ENCODE measurements at regions not wholly inside any gene's neighbourhood (a gene's known extent, or its start where the extent isn't known, plus 50 kb on each side); places are given as distances from the start of the nearest gene placed in this dataset.

DNA sequence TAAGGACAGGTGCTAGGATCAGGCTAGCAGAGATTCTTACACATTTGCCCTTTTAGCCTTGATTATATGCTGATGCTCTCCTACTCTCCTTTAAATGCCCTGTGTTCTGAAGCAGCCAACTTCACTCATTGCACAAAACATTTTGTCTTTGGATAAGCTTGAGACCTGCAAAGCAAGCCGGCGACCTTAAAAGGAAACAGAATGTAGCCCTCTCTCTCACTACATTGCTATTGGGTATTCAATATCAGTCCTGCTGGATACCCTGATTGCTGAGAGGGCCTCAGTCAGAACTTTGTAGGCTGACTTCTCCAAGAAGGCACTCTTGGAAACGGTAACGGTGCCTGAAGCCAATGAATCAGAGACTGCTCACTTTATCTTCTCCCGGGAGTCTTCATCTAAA lies 528.9 kb downstream of the DTWD2 start:
- H3K36me3 ChIP-seq (ENCODE audit: insufficient read depth, low read length) = no peaks in the 10 kb centered on the region
- H3K4me3 ChIP-seq (ENCODE audit: low read length) = no peak overlapping the region
- H3K9ac ChIP-seq (ENCODE audit: low read depth, low read length) = no peak overlapping the region
- H3K4me2 ChIP-seq (ENCODE audit: low read length) = no peak overlapping the region
- H3K9me3 ChIP-seq (replicated peaks; ENCODE audit: low read length) = no peaks in the 10 kb centered on the region
- no peaks in the 10 kb centered on the region for H3K27me3 ChIP-seq (ENCODE audit: control insufficient read depth, insufficient read depth, low read length)
- H3K4me1 ChIP-seq (ENCODE audit: control insufficient read depth, insufficient read depth, low read length) = no peaks in the 10 kb centered on the region

GRCh38 chr5:118456085-118456484 lies 532.3 kb downstream of the DTWD2 start:
- Histone ChIP-seq H3K4me3 (ENCODE audit: low read length) (no peak overlapping the region), H3K27me3 (ENCODE audit: control insufficient read depth, insufficient read depth, low read length) (no peaks in the 10 kb centered on the region), H3K4me1 (ENCODE audit: control insufficient read depth, insufficient read depth, low read length) (no peaks in the 10 kb centered on the region), H3K4me2 (ENCODE audit: low read length) (no peak overlapping the region), H3K36me3 (ENCODE audit: insufficient read depth, low read length) (no peaks in the 10 kb centered on the region), H3K9me3 (replicated peaks; ENCODE audit: low read length) (no peaks in the 10 kb centered on the region), H3K9ac (ENCODE audit: low read depth, low read length) (no peak overlapping the region)

GRCh38 chr5:118451697-118452247 lies 536.6 kb downstream of the DTWD2 start:
- Histone ChIP-seq H3K27me3 (ENCODE audit: control insufficient read depth, insufficient read depth, low read length) (no peaks in the 10 kb centered on the region), H3K4me2 (ENCODE audit: low read length) (no peak overlapping the region), H3K4me3 (ENCODE audit: low read length) (no peak overlapping the region), H3K9ac (ENCODE audit: low read depth, low read length) (no peak overlapping the region), H3K9me3 (replicated peaks; ENCODE audit: low read length) (no peaks in the 10 kb centered on the region), H3K36me3 (ENCODE audit: insufficient read depth, low read length) (no peaks in the 10 kb centered on the region), H3K4me1 (ENCODE audit: control insufficient read depth, insufficient read depth, low read length) (no peaks in the 10 kb centered on the region)

DNA sequence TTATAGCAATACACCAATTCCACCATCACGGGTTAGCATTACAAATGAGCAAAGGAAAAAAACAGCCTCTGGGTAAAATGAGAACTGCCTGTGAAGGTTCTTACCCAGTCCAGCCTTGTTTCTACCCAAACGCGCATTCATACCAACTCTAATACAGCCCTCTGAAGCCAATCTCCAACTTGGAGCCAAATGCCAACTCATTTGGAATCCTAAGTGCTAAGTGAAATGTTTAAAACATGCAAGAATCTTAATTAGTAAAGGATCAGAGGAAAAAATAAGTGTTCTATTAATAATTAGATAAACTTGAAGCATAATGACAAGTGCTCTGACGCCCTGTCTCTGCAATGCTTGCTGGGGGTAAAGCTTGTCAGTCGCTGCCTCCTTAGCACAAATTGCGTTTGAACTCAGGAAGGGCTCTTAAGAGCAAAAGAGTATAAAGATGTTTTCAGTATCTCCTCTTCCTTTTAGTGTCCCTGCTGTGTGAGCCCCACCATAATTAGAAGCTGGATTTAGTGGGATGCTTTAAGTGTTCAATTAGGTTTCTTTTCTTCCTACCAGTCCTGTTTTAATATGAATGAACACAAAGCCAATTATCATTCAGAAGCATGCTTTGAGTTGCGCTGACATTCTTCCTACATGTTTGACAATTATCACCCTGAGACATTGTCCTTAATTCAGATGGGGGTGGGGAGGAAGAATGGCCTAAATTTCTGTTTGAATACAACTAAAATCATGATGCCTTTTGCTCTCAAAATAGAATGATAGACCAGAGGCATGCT lies 537.6 kb downstream of the DTWD2 start:
- Histone ChIP-seq H3K36me3 (ENCODE audit: insufficient read depth, low read length) (no peaks in the 10 kb centered on the region), H3K4me3 (ENCODE audit: low read length) (no peak overlapping the region), H3K27me3 (ENCODE audit: control insufficient read depth, insufficient read depth, low read length) (no peaks in the 10 kb centered on the region), H3K4me2 (ENCODE audit: low read length) (no peak overlapping the region), H3K9ac (ENCODE audit: low read depth, low read length) (no peak overlapping the region), H3K9me3 (replicated peaks; ENCODE audit: low read length) (no peaks in the 10 kb centered on the region), H3K4me1 (ENCODE audit: control insufficient read depth, insufficient read depth, low read length) (no peaks in the 10 kb centered on the region)

DNA sequence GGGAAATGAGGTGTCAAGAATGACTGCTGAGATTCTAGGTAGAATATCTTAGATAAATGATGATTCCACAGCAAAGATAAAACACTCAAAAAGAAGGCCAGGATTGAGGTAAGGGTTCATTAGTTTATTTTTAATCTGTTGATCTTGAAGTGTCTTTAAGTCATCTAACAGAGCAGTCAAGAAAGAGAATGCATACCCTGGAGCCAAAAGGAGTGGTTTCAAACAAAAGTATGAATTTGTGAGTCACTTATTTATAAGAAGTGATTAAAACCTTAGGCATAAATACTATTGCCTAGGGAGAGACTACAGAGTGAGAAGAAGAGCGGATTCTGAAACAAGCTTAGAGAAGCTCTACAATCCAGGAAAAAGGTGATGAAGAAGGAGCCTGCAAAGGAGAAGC lies 541.0 kb downstream of the DTWD2 start:
- Histone ChIP-seq H3K36me3 (ENCODE audit: insufficient read depth, low read length) (no peaks in the 10 kb centered on the region), H3K4me2 (ENCODE audit: low read length) (no peak overlapping the region), H3K9ac (ENCODE audit: low read depth, low read length) (no peak overlapping the region), H3K27me3 (ENCODE audit: control insufficient read depth, insufficient read depth, low read length) (no peaks in the 10 kb centered on the region), H3K4me1 (ENCODE audit: control insufficient read depth, insufficient read depth, low read length) (no peaks in the 10 kb centered on the region), H3K9me3 (replicated peaks; ENCODE audit: low read length) (no peaks in the 10 kb centered on the region), H3K4me3 (ENCODE audit: low read length) (no peak overlapping the region)

GRCh38 chr5:118441956-118442355 lies 546.4 kb downstream of the DTWD2 start:
- Histone ChIP-seq H3K4me2 (ENCODE audit: low read length) (no peak overlapping the region), H3K4me1 (ENCODE audit: control insufficient read depth, insufficient read depth, low read length) (no peaks in the 10 kb centered on the region), H3K4me3 (ENCODE audit: low read length) (no peak overlapping the region), H3K9ac (ENCODE audit: low read depth, low read length) (no peak overlapping the region), H3K27me3 (ENCODE audit: control insufficient read depth, insufficient read depth, low read length) (no peaks in the 10 kb centered on the region), H3K36me3 (ENCODE audit: insufficient read depth, low read length) (no peaks in the 10 kb centered on the region), H3K9me3 (replicated peaks; ENCODE audit: low read length) (no peaks in the 10 kb centered on the region)

GRCh38 chr5:118441034-118441433 lies 547.3 kb downstream of the DTWD2 start:
- Histone ChIP-seq H3K9ac (ENCODE audit: low read depth, low read length) (no peak overlapping the region), H3K4me3 (ENCODE audit: low read length) (no peak overlapping the region), H3K27me3 (ENCODE audit: control insufficient read depth, insufficient read depth, low read length) (no peaks in the 10 kb centered on the region), H3K9me3 (replicated peaks; ENCODE audit: low read length) (no peaks in the 10 kb centered on the region), H3K36me3 (ENCODE audit: insufficient read depth, low read length) (no peaks in the 10 kb centered on the region), H3K4me1 (ENCODE audit: control insufficient read depth, insufficient read depth, low read length) (no peaks in the 10 kb centered on the region), H3K4me2 (ENCODE audit: low read length) (no peak overlapping the region)

- Histone ChIP-seq H3K4me3 (ENCODE audit: low read length) (no peak overlapping the region), H3K27me3 (ENCODE audit: control insufficient read depth, insufficient read depth, low read length) (no peaks in the 10 kb centered on the region), H3K9me3 (replicated peaks; ENCODE audit: low read length) (no peaks in the 10 kb centered on the region), H3K9ac (ENCODE audit: low read depth, low read length) (no peak overlapping the region), H3K36me3 (ENCODE audit: insufficient read depth, low read length) (no peaks in the 10 kb centered on the region), H3K4me1 (ENCODE audit: control insufficient read depth, insufficient read depth, low read length) (no peaks in the 10 kb centered on the region), H3K4me2 (ENCODE audit: low read length) (no peak overlapping the region)
These were observed 547.9 kb downstream of the DTWD2 start for GRCh38 chr5:118440496-118440895.

- Histone ChIP-seq H3K9ac (ENCODE audit: low read depth, low read length) (no peak overlapping the region), H3K9me3 (replicated peaks; ENCODE audit: low read length) (no peaks in the 10 kb centered on the region), H3K4me1 (ENCODE audit: control insufficient read depth, insufficient read depth, low read length) (no peaks in the 10 kb centered on the region), H3K27me3 (ENCODE audit: control insufficient read depth, insufficient read depth, low read length) (no peaks in the 10 kb centered on the region), H3K4me2 (ENCODE audit: low read length) (no peak overlapping the region), H3K4me3 (ENCODE audit: low read length) (no peak overlapping the region), H3K36me3 (ENCODE audit: insufficient read depth, low read length) (no peaks in the 10 kb centered on the region)
These were observed 548.5 kb downstream of the DTWD2 start for GRCh38 chr5:118439831-118440230.

DNA sequence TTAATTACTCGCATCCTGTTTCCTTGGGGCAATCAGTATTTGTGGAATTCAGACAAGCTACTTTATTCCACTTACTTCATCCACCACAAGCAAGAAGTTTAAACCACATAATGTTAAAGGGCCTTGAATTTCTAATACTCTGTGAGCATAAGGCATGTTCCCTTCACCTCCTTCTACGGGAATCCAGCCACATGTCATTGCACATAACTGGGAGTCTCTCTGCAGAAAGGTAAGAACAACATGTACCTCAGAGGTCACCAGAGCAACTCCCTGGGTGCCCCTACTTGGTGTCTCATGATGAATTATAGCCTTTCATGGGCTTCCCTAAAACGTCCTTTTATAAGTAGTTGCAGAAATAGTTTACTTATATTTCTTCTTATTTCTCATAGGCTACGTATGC lies 553.2 kb downstream of the DTWD2 start:
- no peaks in the 10 kb centered on the region for H3K9me3 ChIP-seq (replicated peaks; ENCODE audit: low read length)
- H3K36me3 ChIP-seq (ENCODE audit: insufficient read depth, low read length) = no peaks in the 10 kb centered on the region

DNA sequence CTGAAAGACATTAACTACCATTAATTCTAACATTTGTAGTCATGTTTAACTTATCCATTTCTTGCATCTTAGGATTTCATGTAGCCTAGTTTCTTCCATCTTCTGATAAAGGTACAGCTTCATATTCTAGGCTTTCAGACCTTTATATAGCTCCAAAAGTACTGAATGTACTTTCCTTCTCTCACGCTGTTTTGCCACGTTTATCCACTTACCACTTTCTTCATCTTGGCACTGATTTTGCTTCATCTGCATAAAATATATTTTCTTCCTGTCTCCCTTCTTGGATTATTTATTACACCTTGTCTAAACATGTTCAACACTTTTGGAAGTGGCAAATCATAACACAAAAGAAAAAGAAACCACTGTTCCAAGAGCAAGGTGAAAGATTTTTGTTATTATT lies 553.8 kb downstream of the DTWD2 start:
- no peaks in the 10 kb centered on the region for H3K9me3 ChIP-seq (replicated peaks; ENCODE audit: low read length)
- no peaks in the 10 kb centered on the region for H3K36me3 ChIP-seq (ENCODE audit: insufficient read depth, low read length)
- no peaks in the 10 kb centered on the region for H3K27me3 ChIP-seq (ENCODE audit: control insufficient read depth, insufficient read depth, low read length)
- no peak overlapping the region for H3K9ac ChIP-seq (ENCODE audit: low read depth, low read length)
- no peak overlapping the region for H3K4me2 ChIP-seq (ENCODE audit: low read length)
- H3K4me3 ChIP-seq (ENCODE audit: low read length) = no peak overlapping the region
- H3K4me1 ChIP-seq (ENCODE audit: control insufficient read depth, insufficient read depth, low read length) = no peaks in the 10 kb centered on the region

More for the DNA sequence above, 553.2 kb downstream of the DTWD2 start:
- H3K4me2 ChIP-seq (ENCODE audit: low read length) = no peak overlapping the region
- no peak overlapping the region for H3K9ac ChIP-seq (ENCODE audit: low read depth, low read length)
- H3K27me3 ChIP-seq (ENCODE audit: control insufficient read depth, insufficient read depth, low read length) = no peaks in the 10 kb centered on the region
- no peak overlapping the region for H3K4me3 ChIP-seq (ENCODE audit: low read length)
- no peaks in the 10 kb centered on the region for H3K4me1 ChIP-seq (ENCODE audit: control insufficient read depth, insufficient read depth, low read length)

DNA sequence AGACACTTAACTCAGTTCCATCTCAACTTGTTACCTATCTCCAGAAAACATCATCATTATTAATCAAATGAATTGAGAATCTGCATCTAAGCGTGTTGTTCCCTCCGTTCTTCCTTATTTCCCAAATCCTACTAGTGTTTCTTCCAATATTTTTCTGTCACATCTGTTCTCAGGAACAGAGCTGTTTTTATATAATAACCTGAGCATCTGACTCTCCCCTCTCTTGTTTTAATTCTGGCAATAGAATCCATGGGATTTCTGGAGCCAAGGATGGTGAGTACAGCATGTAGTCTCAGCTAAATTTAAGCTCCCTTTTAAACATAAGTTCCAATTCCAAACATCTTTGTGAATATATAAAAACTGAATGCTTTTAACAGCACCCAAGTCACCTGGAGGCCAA lies 558.3 kb downstream of the DTWD2 start:
- H3K27me3 ChIP-seq (ENCODE audit: control insufficient read depth, insufficient read depth, low read length) = no peaks in the 10 kb centered on the region
- H3K36me3 ChIP-seq (ENCODE audit: insufficient read depth, low read length) = no peaks in the 10 kb centered on the region
- H3K9me3 ChIP-seq (replicated peaks; ENCODE audit: low read length) = no peaks in the 10 kb centered on the region
- H3K9ac ChIP-seq (ENCODE audit: low read depth, low read length) = no peak overlapping the region
- no peak overlapping the region for H3K4me3 ChIP-seq (ENCODE audit: low read length)
- H3K4me1 ChIP-seq (ENCODE audit: control insufficient read depth, insufficient read depth, low read length) = no peaks in the 10 kb centered on the region
- no peak overlapping the region for H3K4me2 ChIP-seq (ENCODE audit: low read length)

Measured in skeletal muscle satellite cell (primary cell).